ENCODE measurements at regions not wholly inside any gene's neighbourhood (a gene's known extent, or its start where the extent isn't known, plus 50 kb on each side); places are given as distances from the start of the nearest gene placed in this dataset.

GRCh38 chr4:131054489-131055019 is 1958.6 kb downstream of the C4orf33 start:
- H3K9me3 Mint-ChIP-seq = no peaks in the 10 kb centered on the region
- H3K27me3 Mint-ChIP-seq (ENCODE audit: insufficient read depth) = no peaks in the 10 kb centered on the region
- no peaks in the 10 kb centered on the region for H3K4me1 Mint-ChIP-seq (ENCODE audit: low read depth)
- no peak for DNase-seq (ENCODE audit: low spot score)
- intact Hi-C loops (cut with micrococcal nuclease) = no loop called here
- H3K4me3 Mint-ChIP-seq = no peak overlapping the region
- no peaks in the 10 kb centered on the region for H3K36me3 Mint-ChIP-seq (ENCODE audit: low read depth)
- H3K27ac Mint-ChIP-seq = no peak overlapping the region

GRCh38 chr4:131061734-131062133 is 1965.8 kb downstream of the C4orf33 start:
- H3K4me1 Mint-ChIP-seq (ENCODE audit: low read depth) = no peaks in the 10 kb centered on the region
- H3K9me3 Mint-ChIP-seq = peaks cover 10% of the 10 kb centered on the region
- no peaks in the 10 kb centered on the region for H3K36me3 Mint-ChIP-seq (ENCODE audit: low read depth)
- H3K27me3 Mint-ChIP-seq (ENCODE audit: insufficient read depth) = no peaks in the 10 kb centered on the region
- DNase-seq (ENCODE audit: low spot score) = no peak
- no peak overlapping the region for H3K4me3 Mint-ChIP-seq
- H3K27ac Mint-ChIP-seq = no peak overlapping the region
- intact Hi-C loops (cut with micrococcal nuclease) = no loop called here

DNA sequence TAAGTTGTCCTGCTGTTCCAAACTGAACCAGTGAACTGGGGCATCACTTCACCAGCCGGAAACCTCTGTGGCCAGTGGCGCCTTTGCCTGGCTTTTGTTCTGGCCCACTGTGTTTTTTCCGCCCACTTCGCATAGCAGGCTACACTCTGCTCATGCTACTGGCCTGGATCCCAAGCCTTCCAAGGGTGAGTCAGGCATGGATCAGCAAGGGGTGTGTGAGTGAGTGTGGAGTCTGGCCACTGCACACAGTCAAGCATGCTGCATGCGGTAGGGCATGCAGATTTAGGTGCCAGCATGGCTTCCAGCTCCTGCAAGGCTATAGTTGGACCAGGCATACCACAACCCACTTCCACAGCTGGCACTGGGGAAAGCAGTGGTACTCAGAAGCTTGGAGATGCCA is 1967.9 kb downstream of the C4orf33 start:
- peaks cover 10% of the 10 kb centered on the region for H3K9me3 Mint-ChIP-seq
- no peak overlapping the region for H3K27ac Mint-ChIP-seq
- intact Hi-C loops (cut with micrococcal nuclease) = no loop called here

DNA sequence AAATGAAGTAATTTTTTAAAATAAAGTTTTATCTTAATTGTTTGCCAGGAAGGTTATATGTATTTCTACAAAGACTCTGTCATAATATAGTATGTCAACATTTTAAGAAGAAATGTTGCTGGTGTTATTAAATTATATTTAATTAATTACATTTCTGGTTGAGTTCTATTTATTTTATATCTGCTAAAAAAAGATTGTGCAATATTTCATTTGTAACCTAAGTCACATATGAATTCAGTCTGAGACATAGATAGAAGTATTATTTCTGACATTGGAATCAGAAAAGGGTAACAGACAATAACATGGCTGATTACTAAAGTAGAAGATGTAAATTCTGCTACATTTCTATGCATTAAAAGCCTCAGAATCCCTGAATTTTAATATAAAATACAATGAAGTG is 1985.1 kb downstream of the C4orf33 start:
- no peak overlapping the region for H3K4me3 Mint-ChIP-seq
- intact Hi-C loops (cut with micrococcal nuclease) = no loop called here
- H3K27ac Mint-ChIP-seq = no peak overlapping the region
- H3K4me1 Mint-ChIP-seq (ENCODE audit: low read depth) = no peaks in the 10 kb centered on the region
- H3K27me3 Mint-ChIP-seq (ENCODE audit: insufficient read depth) = no peaks in the 10 kb centered on the region
- no peak for DNase-seq (ENCODE audit: low spot score)
- no peaks in the 10 kb centered on the region for H3K36me3 Mint-ChIP-seq (ENCODE audit: low read depth)
- H3K9me3 Mint-ChIP-seq = no peaks in the 10 kb centered on the region

More for the DNA sequence above, 1967.9 kb downstream of the C4orf33 start:
- H3K4me3 Mint-ChIP-seq = no peak overlapping the region
- H3K27me3 Mint-ChIP-seq (ENCODE audit: insufficient read depth) = no peaks in the 10 kb centered on the region
- DNase-seq (ENCODE audit: low spot score) = no peak
- H3K36me3 Mint-ChIP-seq (ENCODE audit: low read depth) = no peaks in the 10 kb centered on the region
- H3K4me1 Mint-ChIP-seq (ENCODE audit: low read depth) = no peaks in the 10 kb centered on the region

GRCh38 chr4:131084997-131085396 is 1989.0 kb downstream of the C4orf33 start:
- H3K27ac Mint-ChIP-seq = no peak overlapping the region

DNA sequence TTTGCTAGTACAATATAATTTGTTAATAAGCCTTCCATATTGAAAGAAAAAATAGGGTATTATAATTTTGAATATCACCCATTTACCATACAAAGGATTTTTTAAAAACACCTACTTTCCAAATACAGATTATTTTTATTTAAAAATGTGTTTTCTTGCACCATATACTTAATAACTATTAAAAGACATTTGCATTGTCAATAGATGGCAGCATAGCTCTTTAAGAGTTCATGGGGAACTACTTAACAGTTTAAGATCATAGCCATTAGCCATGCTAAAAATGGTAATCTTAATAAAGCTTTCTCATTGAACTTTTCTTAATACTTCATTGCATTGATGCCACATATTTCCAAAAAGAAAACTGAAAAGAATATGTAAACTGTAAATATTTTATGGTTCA is 1995.9 kb downstream of the C4orf33 start:
- DNase-seq (ENCODE audit: low spot score) = no peak
- Mint-ChIP-seq H3K4me1 (ENCODE audit: low read depth) (no peaks in the 10 kb centered on the region), H3K27me3 (ENCODE audit: insufficient read depth) (no peaks in the 10 kb centered on the region), H3K27ac (no peak overlapping the region), H3K9me3 (no peaks in the 10 kb centered on the region), H3K36me3 (ENCODE audit: low read depth) (no peaks in the 10 kb centered on the region), H3K4me3 (no peak overlapping the region)
- intact Hi-C loops (cut with micrococcal nuclease) = no loop called here

More at GRCh38 chr4:131084997-131085396, 1989.0 kb downstream of the C4orf33 start:
- intact Hi-C loops (cut with micrococcal nuclease) = no loop called here
- Mint-ChIP-seq H3K27me3 (ENCODE audit: insufficient read depth) (no peaks in the 10 kb centered on the region), H3K36me3 (ENCODE audit: low read depth) (no peaks in the 10 kb centered on the region), H3K4me1 (ENCODE audit: low read depth) (no peaks in the 10 kb centered on the region), H3K4me3 (no peak overlapping the region), H3K9me3 (no peaks in the 10 kb centered on the region)
- DNase-seq (ENCODE audit: low spot score) = no peak

GRCh38 chr4:131093303-131093702 is 1997.4 kb downstream of the C4orf33 start:
- Mint-ChIP-seq H3K27ac (no peak overlapping the region), H3K9me3 (no peaks in the 10 kb centered on the region), H3K4me3 (no peak overlapping the region), H3K4me1 (ENCODE audit: low read depth) (no peaks in the 10 kb centered on the region), H3K36me3 (ENCODE audit: low read depth) (no peaks in the 10 kb centered on the region), H3K27me3 (ENCODE audit: insufficient read depth) (no peaks in the 10 kb centered on the region)
- DNase-seq (ENCODE audit: low spot score) = no peak
- intact Hi-C loops (cut with micrococcal nuclease) = no loop called here

- H3K9me3 Mint-ChIP-seq = no peaks in the 10 kb centered on the region
- no peaks in the 10 kb centered on the region for H3K4me1 Mint-ChIP-seq (ENCODE audit: low read depth)
- no peak overlapping the region for H3K27ac Mint-ChIP-seq
- intact Hi-C loops (cut with micrococcal nuclease) = no loop called here
- H3K36me3 Mint-ChIP-seq (ENCODE audit: low read depth) = no peaks in the 10 kb centered on the region
- H3K27me3 Mint-ChIP-seq (ENCODE audit: insufficient read depth) = no peaks in the 10 kb centered on the region
- H3K4me3 Mint-ChIP-seq = no peak overlapping the region
- no peak for DNase-seq (ENCODE audit: low spot score)
Observed at GRCh38 chr4:131098976-131099375, 2003.0 kb downstream of the C4orf33 start.

GRCh38 chr4:131113273-131113672 is 2017.3 kb downstream of the C4orf33 start:
- H3K4me1 Mint-ChIP-seq (ENCODE audit: low read depth) = no peaks in the 10 kb centered on the region
- no peaks in the 10 kb centered on the region for H3K36me3 Mint-ChIP-seq (ENCODE audit: low read depth)
- peaks cover 2% of the 10 kb centered on the region for H3K27me3 Mint-ChIP-seq (ENCODE audit: insufficient read depth)
- no peaks in the 10 kb centered on the region for H3K9me3 Mint-ChIP-seq
- no peak for DNase-seq (ENCODE audit: low spot score)
- no peak overlapping the region for H3K4me3 Mint-ChIP-seq
- H3K27ac Mint-ChIP-seq = no peak overlapping the region
- intact Hi-C loops (cut with micrococcal nuclease) = no loop called here

DNA sequence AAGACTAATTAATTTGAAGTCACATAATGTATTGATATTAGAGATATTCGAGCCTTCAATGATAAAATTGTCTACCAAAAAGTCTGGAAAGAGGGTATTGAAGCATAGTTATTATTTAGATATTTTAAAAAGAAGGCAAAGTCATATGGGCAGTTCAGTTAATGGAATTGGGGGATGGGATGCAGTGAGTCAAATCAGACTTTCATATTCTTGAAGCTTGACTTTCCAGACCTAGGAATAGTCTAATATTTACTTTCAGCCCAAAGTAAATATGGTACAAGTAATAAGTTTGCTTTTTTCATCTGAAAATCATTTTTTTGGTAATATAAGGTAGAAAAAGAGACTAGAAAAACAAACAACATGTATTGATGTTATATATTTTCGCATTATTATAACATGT is 2017.8 kb downstream of the C4orf33 start:
- no peaks in the 10 kb centered on the region for H3K36me3 Mint-ChIP-seq (ENCODE audit: low read depth)
- H3K27ac Mint-ChIP-seq = no peak overlapping the region
- H3K4me1 Mint-ChIP-seq (ENCODE audit: low read depth) = no peaks in the 10 kb centered on the region
- intact Hi-C loops (cut with micrococcal nuclease) = no loop called here
- H3K4me3 Mint-ChIP-seq = no peak overlapping the region
- DNase-seq (ENCODE audit: low spot score) = no peak
- H3K27me3 Mint-ChIP-seq (ENCODE audit: insufficient read depth) = peaks cover 2% of the 10 kb centered on the region
- no peaks in the 10 kb centered on the region for H3K9me3 Mint-ChIP-seq

GRCh38 chr4:131119661-131120060 is 2023.7 kb downstream of the C4orf33 start:
- no peak for DNase-seq (ENCODE audit: low spot score)
- no peak overlapping the region for H3K4me3 Mint-ChIP-seq
- intact Hi-C loops (cut with micrococcal nuclease) = no loop called here
- H3K27me3 Mint-ChIP-seq (ENCODE audit: insufficient read depth) = peaks cover 2% of the 10 kb centered on the region
- H3K27ac Mint-ChIP-seq = no peak overlapping the region
- no peaks in the 10 kb centered on the region for H3K36me3 Mint-ChIP-seq (ENCODE audit: low read depth)
- H3K4me1 Mint-ChIP-seq (ENCODE audit: low read depth) = no peaks in the 10 kb centered on the region
- no peaks in the 10 kb centered on the region for H3K9me3 Mint-ChIP-seq

DNA sequence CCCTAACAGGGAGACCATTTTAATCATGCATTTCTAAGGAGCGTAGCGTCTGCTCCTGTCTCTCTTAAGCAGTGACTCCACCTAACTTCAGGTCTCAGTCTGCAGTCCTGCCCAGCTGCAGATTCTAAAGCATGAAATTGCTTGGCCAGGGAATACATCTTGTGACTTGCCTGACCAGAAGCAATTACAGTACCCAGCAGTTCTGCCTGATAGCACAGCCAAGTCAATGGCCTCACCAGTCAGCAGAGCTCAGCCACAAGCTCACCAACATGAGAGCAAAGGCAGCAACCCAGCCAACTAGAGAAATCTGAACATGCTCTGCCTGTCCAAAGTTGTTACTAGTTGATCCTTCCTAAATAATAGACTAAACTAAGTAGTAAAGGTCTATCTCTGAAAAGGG is 2011.9 kb upstream of the PCDH10 start:
- Mint-ChIP-seq H3K9me3 (no peaks in the 10 kb centered on the region), H3K27me3 (ENCODE audit: insufficient read depth) (no peaks in the 10 kb centered on the region), H3K27ac (no peak overlapping the region), H3K36me3 (ENCODE audit: low read depth) (no peaks in the 10 kb centered on the region), H3K4me3 (no peak overlapping the region), H3K4me1 (ENCODE audit: low read depth) (no peaks in the 10 kb centered on the region)
- intact Hi-C loops (cut with micrococcal nuclease) = no loop called here
- DNase-seq (ENCODE audit: low spot score) = no peak

DNA sequence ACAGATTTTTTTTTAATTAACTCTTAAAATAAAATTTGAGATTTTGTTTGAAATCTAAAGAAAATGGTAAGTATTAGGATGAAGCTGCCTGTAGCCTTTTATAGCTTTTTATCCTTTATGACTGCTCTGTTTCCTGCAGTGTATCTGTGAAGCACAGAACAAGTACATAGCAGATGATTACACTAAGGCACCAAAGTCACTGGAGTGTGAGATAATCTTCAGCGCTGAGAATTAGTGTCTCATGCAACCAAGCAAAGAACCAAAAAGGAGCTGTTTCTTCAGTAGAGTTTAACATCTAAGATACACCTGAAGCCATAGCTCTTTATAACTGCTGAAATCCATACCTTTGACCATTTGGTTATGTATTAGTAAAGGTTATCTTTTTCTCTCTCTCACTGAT is 1989.8 kb upstream of the PCDH10 start:
- Mint-ChIP-seq H3K27me3 (ENCODE audit: insufficient read depth) (no peaks in the 10 kb centered on the region), H3K27ac (no peak overlapping the region), H3K4me1 (ENCODE audit: low read depth) (no peaks in the 10 kb centered on the region), H3K4me3 (no peak overlapping the region), H3K36me3 (ENCODE audit: low read depth) (no peaks in the 10 kb centered on the region), H3K9me3 (no peaks in the 10 kb centered on the region)
- intact Hi-C loops (cut with micrococcal nuclease) = no loop called here
- no peak for DNase-seq (ENCODE audit: low spot score)

GRCh38 chr4:131192318-131192717 is 1956.8 kb upstream of the PCDH10 start:
- Mint-ChIP-seq H3K36me3 (ENCODE audit: low read depth) (no peaks in the 10 kb centered on the region), H3K4me3 (no peak overlapping the region), H3K4me1 (ENCODE audit: low read depth) (no peaks in the 10 kb centered on the region), H3K9me3 (no peaks in the 10 kb centered on the region), H3K27ac (no peak overlapping the region), H3K27me3 (ENCODE audit: insufficient read depth) (no peaks in the 10 kb centered on the region)
- intact Hi-C loops (cut with micrococcal nuclease) = no loop called here
- DNase-seq (ENCODE audit: low spot score) = no peak

Measured in activated T-helper 1 cell treated with anti-CD3 and anti-CD28 coated beads, Interleukin-12 subunit alpha, Interleukin-12 subunit beta, Interleukin-2, Interleukin-4 antibody, amounts not matched to agents 30 ng/mL and 10 ng/mL and 1 ng/mL, durations not matched to agents 14 hours and 24 hours and 36 hours (primary cell).